ENCODE measurements at regions not wholly inside any gene's neighbourhood (a gene's known extent, or its start where the extent isn't known, plus 50 kb on each side); places are given as distances from the start of the nearest gene placed in this dataset.

- DNase-seq = no peak
These were observed 1654.6 kb upstream of the RAG2 start for GRCh38 chr11:38252620-38253019.

GRCh38 chr11:38246451-38246850 lies 1648.4 kb upstream of the RAG2 start:
- no peak for DNase-seq

GRCh38 chr11:38226684-38227083 lies 1628.6 kb upstream of the RAG2 start:
- no peak for DNase-seq

- no peak for DNase-seq
These were observed 1623.3 kb upstream of the RAG2 start for GRCh38 chr11:38221295-38221694.

- no peak for DNase-seq
These were observed 1621.6 kb upstream of the RAG2 start for GRCh38 chr11:38219636-38220035.

GRCh38 chr11:38208951-38209350 lies 1610.9 kb upstream of the RAG2 start:
- DNase-seq = no peak

- DNase-seq = no peak
These were observed 1608.6 kb upstream of the RAG2 start for GRCh38 chr11:38206663-38207062.

- DNase-seq = no peak
These were observed 1593.1 kb upstream of the RAG2 start for GRCh38 chr11:38191101-38191500.

GRCh38 chr11:38182126-38182866 lies 1584.3 kb upstream of the RAG2 start:
- DNase-seq = no peak

GRCh38 chr11:38176686-38177322 lies 1578.8 kb upstream of the RAG2 start:
- no peak for DNase-seq

- no peak for DNase-seq
These were observed 1575.6 kb upstream of the RAG2 start for GRCh38 chr11:38173676-38174075.

GRCh38 chr11:38169286-38169685 lies 1571.2 kb upstream of the RAG2 start:
- DNase-seq = no peak

GRCh38 chr11:38163526-38163925 lies 1565.5 kb upstream of the RAG2 start:
- no peak for DNase-seq

- DNase-seq = no peak
These were observed 1562.4 kb upstream of the RAG2 start for GRCh38 chr11:38160433-38160832.

- no peak for DNase-seq
These were observed 1561.0 kb upstream of the RAG2 start for GRCh38 chr11:38159038-38159437.

- no peak for DNase-seq
These were observed 1558.6 kb upstream of the RAG2 start for GRCh38 chr11:38156495-38157146.

GRCh38 chr11:38155856-38156255 lies 1557.8 kb upstream of the RAG2 start:
- DNase-seq = no peak

- DNase-seq = no peak
These were observed 1555.9 kb upstream of the RAG2 start for GRCh38 chr11:38153985-38154384.

- no peak for DNase-seq
These were observed 1545.8 kb upstream of the RAG2 start for GRCh38 chr11:38143852-38144251.

GRCh38 chr11:38138972-38139371 lies 1540.9 kb upstream of the RAG2 start:
- no peak for DNase-seq

- no peak for DNase-seq
These were observed 1538.9 kb upstream of the RAG2 start for GRCh38 chr11:38136887-38137286.

GRCh38 chr11:38131535-38131934 lies 1533.5 kb upstream of the RAG2 start:
- no peak for DNase-seq

GRCh38 chr11:38130976-38131375 lies 1532.9 kb upstream of the RAG2 start:
- no peak for DNase-seq

- DNase-seq = no peak
These were observed 1532.5 kb upstream of the RAG2 start for GRCh38 chr11:38130514-38130913.
